ENCODE measurements at regions not wholly inside any gene's neighbourhood (a gene's known extent, or its start where the extent isn't known, plus 50 kb on each side); places are given as distances from the start of the nearest gene placed in this dataset.

GRCh38 chr1:14220324-14220723, 378.2 kb upstream of the KAZN start (continued):
- TF ChIP-seq, protein P1, sequence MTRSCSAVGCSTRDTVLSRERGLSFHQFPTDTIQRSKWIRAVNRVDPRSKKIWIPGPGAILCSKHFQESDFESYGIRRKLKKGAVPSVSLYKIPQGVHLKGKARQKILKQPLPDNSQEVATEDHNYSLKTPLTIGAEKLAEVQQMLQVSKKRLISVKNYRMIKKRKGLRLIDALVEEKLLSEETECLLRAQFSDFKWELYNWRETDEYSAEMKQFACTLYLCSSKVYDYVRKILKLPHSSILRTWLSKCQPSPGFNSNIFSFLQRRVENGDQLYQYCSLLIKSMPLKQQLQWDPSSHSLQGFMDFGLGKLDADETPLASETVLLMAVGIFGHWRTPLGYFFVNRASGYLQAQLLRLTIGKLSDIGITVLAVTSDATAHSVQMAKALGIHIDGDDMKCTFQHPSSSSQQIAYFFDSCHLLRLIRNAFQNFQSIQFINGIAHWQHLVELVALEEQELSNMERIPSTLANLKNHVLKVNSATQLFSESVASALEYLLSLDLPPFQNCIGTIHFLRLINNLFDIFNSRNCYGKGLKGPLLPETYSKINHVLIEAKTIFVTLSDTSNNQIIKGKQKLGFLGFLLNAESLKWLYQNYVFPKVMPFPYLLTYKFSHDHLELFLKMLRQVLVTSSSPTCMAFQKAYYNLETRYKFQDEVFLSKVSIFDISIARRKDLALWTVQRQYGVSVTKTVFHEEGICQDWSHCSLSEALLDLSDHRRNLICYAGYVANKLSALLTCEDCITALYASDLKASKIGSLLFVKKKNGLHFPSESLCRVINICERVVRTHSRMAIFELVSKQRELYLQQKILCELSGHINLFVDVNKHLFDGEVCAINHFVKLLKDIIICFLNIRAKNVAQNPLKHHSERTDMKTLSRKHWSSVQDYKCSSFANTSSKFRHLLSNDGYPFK (CRISPR knock-in tag; IDR thresholded peaks at IDR 0.05; ENCODE audit: borderline replicate concordance), result no peak
- TF ChIP-seq ZNF878 (CRISPR knock-in tag; IDR thresholded peaks at IDR 0.05) (no peak), MIER2 (CRISPR knock-in tag; IDR thresholded peaks at IDR 0.05) (no peak), CHCHD3 (CRISPR knock-in tag; IDR thresholded peaks at IDR 0.05) (no peak)
- TF ChIP-seq, protein P2, sequence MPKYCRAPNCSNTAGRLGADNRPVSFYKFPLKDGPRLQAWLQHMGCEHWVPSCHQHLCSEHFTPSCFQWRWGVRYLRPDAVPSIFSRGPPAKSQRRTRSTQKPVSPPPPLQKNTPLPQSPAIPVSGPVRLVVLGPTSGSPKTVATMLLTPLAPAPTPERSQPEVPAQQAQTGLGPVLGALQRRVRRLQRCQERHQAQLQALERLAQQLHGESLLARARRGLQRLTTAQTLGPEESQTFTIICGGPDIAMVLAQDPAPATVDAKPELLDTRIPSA (CRISPR knock-in tag; IDR thresholded peaks at IDR 0.05; ENCODE audit: borderline replicate concordance), result no peak

DNA sequence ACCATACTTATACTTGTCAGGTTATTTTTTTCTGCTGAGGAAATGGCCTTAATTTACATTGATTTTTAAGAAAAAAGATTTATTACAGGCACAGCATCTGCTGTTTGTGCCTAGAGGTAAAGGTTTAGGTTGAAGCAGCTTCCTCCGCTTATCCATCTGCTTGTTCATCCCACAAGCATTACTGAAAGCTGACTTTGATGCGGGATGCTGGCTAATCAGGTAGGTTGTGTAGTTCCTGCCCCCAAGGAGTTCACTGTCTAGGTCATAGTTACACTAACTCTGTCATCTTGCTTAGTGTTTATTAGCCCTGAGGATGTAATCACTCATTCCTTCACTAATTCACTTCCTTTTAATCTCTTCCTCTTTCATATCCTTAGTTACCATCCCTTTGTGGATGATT, 377.7 kb upstream of the KAZN start:
- BruUV-seq (replicated peaks), result no TSS peak
- 0% methylated on average over 2 of the region's 2 CpGs for whole genome bisulfite sequencing (ENCODE audit: low lambda C conversion rate)
- ChIA-PET CTCF (ENCODE audit: low intra/inter-chr PET ratio, low total read pairs) (no interaction called here), POLR2A (no interaction called here)
- intact Hi-C loops (cut with micrococcal nuclease; ENCODE audit: unreplicated experiment) (no loop called here), in situ Hi-C loops (cut with HindIII; ENCODE audit: extremely low pct_ligation_motif_present, low pct_unique_long_range_greater_than_20kb) (no loop called here)
- no peak overlapping the region for H3K9ac ChIP-seq (ENCODE audit: insufficient read depth, low read depth, low read length)
- H3K27ac ChIP-seq (ENCODE audit: extremely low read length, insufficient read depth, low read length), result no peak overlapping the region
- no peak overlapping the region for H3K4me2 ChIP-seq (ENCODE audit: low read depth, low read length)
- H4K20me1 ChIP-seq (ENCODE audit: insufficient read depth, low read length), result no peaks in the 10 kb centered on the region
- ATAC-seq (no peak), FAIRE-seq (no peak), DNase-seq (ENCODE audit: low spot score) (no peak)
- H3K9me3 ChIP-seq (ENCODE audit: low read length), result peaks cover 72% of the 10 kb centered on the region
- no peaks in the 10 kb centered on the region for H3K27me3 ChIP-seq (ENCODE audit: control insufficient read depth in 1 of 2, insufficient read depth in 2 of 2, low read length in 2 of 2)
- H3K36me3 ChIP-seq (replicated peaks in 1 of 2; ENCODE audit: control insufficient read depth in 1 of 2, insufficient read depth in 2 of 2, low read length in 2 of 2), result no peaks in the 10 kb centered on the region
- no peaks in the 10 kb centered on the region for H3K79me2 ChIP-seq (ENCODE audit: insufficient read depth, low read length)
- no peak overlapping the region for H2AFZ ChIP-seq (ENCODE audit: low read length)
- no peaks in the 10 kb centered on the region for H3K4me1 ChIP-seq (ENCODE audit: insufficient read depth, low read length)
- H3K4me3 ChIP-seq (replicated peaks in 1 of 3; ENCODE audit: insufficient read depth in 1 of 3, low read depth in 2 of 3, low read length in 3 of 3), result no peak overlapping the region
- no peak for TF ChIP-seq ZFP36L1 (CRISPR knock-in tag; IDR thresholded peaks at IDR 0.05)
- TF ChIP-seq RCOR2 (CRISPR knock-in tag; IDR thresholded peaks at IDR 0.05), result no peak
- TF ChIP-seq, protein P3, sequence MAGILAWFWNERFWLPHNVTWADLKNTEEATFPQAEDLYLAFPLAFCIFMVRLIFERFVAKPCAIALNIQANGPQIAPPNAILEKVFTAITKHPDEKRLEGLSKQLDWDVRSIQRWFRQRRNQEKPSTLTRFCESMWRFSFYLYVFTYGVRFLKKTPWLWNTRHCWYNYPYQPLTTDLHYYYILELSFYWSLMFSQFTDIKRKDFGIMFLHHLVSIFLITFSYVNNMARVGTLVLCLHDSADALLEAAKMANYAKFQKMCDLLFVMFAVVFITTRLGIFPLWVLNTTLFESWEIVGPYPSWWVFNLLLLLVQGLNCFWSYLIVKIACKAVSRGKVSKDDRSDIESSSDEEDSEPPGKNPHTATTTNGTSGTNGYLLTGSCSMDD (CRISPR knock-in tag; IDR thresholded peaks at IDR 0.05), result no peak
- no peak for TF ChIP-seq SOX5 (CRISPR knock-in tag; IDR thresholded peaks at IDR 0.05; ENCODE audit: borderline replicate concordance)
- no peak for TF ChIP-seq PAX8 (CRISPR knock-in tag; IDR thresholded peaks at IDR 0.05; ENCODE audit: borderline replicate concordance)
- TF ChIP-seq ZNF687 (CRISPR knock-in tag; IDR thresholded peaks at IDR 0.05), result no peak
- TF ChIP-seq SKIL (CRISPR knock-in tag; IDR thresholded peaks at IDR 0.05; ENCODE audit: borderline replicate concordance), result no peak
- no peak for TF ChIP-seq SNAPC5 (CRISPR knock-in tag; IDR thresholded peaks at IDR 0.05; ENCODE audit: borderline replicate concordance)
